Fibroblast of the aortic adventitia (primary cell): ENCODE measurements at regions not wholly inside any gene's neighbourhood (a gene's known extent, or its start where the extent isn't known, plus 50 kb on each side); places are given as distances from the start of the nearest gene placed in this dataset.

Experiments used
- DNase-seq: peaks from one replicate; pipeline ENCODE4 v3.0.0-alpha.2; 2010; ENCODE audit warnings: low read depth
- H3K4me3 ChIP-seq: 2 replicates; pipeline ENCODE4 v1.5.1; 2011; ENCODE audit warnings: low read depth, mild to moderate bottlenecking, control low read depth, low read length, moderate library complexity
- TF ChIP-seq, protein P1 (sequence below): IDR thresholded peaks from 2 replicates; pipeline ENCODE4 v1.5.1; 2011; ENCODE audit warnings: mild to moderate bottlenecking, low read length, control low read depth, inconsistent platforms; ENCODE audit not compliant: insufficient read depth

GRCh38 chr2:5990086-5990485, 297.9 kb downstream of the SOX11 start:
- TF ChIP-seq, protein P1, sequence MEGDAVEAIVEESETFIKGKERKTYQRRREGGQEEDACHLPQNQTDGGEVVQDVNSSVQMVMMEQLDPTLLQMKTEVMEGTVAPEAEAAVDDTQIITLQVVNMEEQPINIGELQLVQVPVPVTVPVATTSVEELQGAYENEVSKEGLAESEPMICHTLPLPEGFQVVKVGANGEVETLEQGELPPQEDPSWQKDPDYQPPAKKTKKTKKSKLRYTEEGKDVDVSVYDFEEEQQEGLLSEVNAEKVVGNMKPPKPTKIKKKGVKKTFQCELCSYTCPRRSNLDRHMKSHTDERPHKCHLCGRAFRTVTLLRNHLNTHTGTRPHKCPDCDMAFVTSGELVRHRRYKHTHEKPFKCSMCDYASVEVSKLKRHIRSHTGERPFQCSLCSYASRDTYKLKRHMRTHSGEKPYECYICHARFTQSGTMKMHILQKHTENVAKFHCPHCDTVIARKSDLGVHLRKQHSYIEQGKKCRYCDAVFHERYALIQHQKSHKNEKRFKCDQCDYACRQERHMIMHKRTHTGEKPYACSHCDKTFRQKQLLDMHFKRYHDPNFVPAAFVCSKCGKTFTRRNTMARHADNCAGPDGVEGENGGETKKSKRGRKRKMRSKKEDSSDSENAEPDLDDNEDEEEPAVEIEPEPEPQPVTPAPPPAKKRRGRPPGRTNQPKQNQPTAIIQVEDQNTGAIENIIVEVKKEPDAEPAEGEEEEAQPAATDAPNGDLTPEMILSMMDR = no peak
- no peak for DNase-seq
- no peak overlapping the region for H3K4me3 ChIP-seq

DNA sequence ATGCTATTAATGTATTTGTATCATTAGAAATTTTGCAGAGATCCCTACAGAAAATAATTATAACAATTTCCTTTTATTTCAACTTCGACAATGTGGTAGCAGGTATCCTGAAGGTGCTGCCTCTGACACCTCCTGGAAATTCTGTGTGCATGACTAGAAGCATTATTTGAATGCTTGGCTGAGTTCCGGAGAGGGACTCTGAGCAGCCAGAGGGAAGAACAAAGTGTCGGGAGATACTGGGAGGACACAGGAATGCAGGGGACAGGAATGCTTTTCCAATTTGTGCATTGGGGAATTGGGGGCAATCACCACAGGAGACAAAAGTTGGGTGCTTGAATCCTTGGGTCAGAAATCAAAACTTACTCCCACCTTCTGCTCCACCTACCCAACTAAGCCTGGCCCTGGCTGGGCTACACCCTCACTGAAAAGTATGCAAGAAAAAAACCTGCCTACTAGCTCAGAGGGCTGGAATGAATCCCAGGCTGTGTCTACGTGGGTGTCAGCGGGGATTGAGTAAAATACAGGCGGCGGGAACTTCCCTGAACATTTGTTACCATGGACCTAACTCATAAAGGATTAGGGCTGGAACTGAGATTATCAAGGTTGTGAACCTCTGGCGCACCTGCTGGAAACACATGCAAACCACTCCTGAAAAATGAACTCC, 299.3 kb downstream of the SOX11 start:
- no peak overlapping the region for H3K4me3 ChIP-seq
- no peak for DNase-seq
- TF ChIP-seq, protein P1 = no peak

DNA sequence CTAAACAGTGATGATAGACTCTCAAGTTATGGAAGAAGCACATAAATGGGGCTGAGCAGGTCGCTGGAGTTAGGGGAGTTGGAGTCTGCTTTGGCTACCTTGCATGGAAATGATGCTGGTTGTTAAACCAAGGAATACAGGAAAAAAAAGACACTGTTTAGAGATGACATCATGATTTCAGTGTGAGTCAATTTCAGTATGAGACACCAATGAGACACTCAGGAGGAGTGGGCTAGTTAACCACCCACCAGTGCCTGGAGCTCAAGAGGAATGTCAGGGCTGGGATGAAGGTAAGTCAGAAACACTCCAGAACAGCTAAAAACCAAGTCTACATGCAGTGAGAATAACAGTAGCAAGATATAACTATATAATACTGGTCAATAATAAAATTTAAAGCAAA, 303.6 kb downstream of the SOX11 start:
- DNase-seq = no peak
- H3K4me3 ChIP-seq = no peak overlapping the region
- TF ChIP-seq, protein P1 = no peak

DNA sequence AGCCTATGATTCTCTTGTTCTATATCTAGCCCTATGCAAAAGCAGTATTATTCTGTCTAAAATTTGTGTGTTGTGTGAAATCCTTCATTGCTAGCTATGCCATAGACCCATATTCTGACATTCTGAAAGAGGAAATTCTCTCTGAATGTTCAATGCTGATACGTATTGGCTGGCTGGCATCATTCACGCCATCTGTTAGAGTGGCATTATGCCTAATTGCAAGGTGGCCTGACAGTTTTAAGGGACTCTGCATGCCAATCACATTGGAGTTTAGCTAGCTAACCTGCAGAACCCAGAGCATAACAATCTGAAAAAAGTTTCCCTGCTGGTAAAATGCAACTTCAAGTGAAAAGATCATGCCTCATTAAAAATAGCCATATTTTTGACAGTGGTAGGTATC, 316.0 kb downstream of the SOX11 start:
- no peak overlapping the region for H3K4me3 ChIP-seq
- TF ChIP-seq, protein P1 = no peak
- DNase-seq = no peak

GRCh38 chr2:6008726-6009125, 316.5 kb downstream of the SOX11 start:
- no peak for DNase-seq
- H3K4me3 ChIP-seq = no peak overlapping the region
- TF ChIP-seq, protein P1 = no peak

DNA sequence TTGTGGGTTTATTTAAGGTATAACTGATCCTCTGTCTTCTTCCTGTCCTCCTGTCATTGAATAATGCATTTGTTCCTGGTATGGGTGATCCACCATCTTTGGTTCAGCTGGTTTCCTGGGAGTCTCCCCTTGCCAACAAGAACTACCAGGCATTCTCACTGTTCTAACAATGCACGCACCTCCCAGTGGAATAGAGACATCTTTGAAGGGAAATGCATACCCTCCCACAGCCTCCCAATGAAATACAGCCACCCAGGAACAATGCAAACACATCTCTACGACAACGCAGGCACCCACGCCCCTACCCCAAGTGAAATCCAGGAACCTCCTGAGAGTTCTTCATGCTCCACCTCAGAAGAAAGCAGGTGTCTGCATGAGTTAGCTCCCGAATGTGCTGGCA, 318.0 kb downstream of the SOX11 start:
- H3K4me3 ChIP-seq = no peak overlapping the region
- DNase-seq = no peak
- TF ChIP-seq, protein P1 = no peak

DNA sequence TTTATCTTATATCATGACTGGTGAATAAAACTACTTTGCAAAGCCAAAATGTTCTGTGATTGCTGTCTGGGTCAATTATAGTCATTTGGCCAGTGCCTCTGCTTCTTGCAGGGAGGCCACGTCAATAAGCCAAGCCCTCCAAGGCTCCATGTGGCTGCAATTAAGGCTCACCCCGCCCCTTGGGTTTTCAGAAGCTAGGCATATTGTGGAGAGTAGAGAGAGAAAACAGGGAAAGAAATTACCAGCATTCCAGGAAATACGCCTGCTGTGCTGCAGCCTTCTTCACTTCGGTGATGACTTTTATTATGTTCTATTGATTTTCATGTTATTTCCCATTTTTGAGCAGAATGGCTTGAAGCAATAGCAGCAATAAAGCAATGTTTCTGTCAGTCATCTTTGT, 319.7 kb downstream of the SOX11 start:
- no peak overlapping the region for H3K4me3 ChIP-seq
- TF ChIP-seq, protein P1 = no peak
- no peak for DNase-seq
